Lung (tissue), 11 donors: ENCODE measurements at regions not wholly inside any gene's neighbourhood (a gene's known extent, or its start where the extent isn't known, plus 50 kb on each side); places are given as distances from the start of the nearest gene placed in this dataset.

ENCODE experiments used
- ATAC-seq: fragments of 200-7000 bp; cut with Tn5 transposase; one replicate; pipeline ENCODE4 v1.9.1; 2020; ENCODE audit warnings: moderate number of reproducible peaks; ENCODE audit not compliant: insufficient read depth, low FRiP score
- DNase-seq, 3 donors: peaks; one replicate each; pipeline ENCODE4 v3.0.0-alpha.2; 2013 to 2017
- H3K27ac ChIP-seq, 2 donors: one replicate each; pipeline ENCODE4 v1.5.1; 2013; ENCODE audit warnings: mild to moderate bottlenecking in 2 of 2, moderate library complexity in 2 of 2, control low read depth in 1 of 2, inconsistent platforms in 1 of 2, low read depth in 1 of 2, low read length in 1 of 2
- H3K27me3 ChIP-seq, 3 donors: one replicate each; pipeline ENCODE4 v1.5.1; 2013; ENCODE audit warnings: low read length in 2 of 3; ENCODE audit not compliant: control insufficient read depth in 3 of 3, insufficient read depth in 3 of 3
- H3K36me3 ChIP-seq, 4 donors: one replicate each; pipeline ENCODE4 v1.5.1; 2013; ENCODE audit warnings: low read length in 4 of 4, mild to moderate bottlenecking in 1 of 4, moderate library complexity in 1 of 4; ENCODE audit not compliant: control insufficient read depth in 4 of 4, insufficient read depth in 4 of 4
- H3K4me1 ChIP-seq, 5 donors: one replicate each; pipeline ENCODE4 v1.5.1; 2013; ENCODE audit warnings: low read length in 5 of 5, mild to moderate bottlenecking in 2 of 5, moderate library complexity in 1 of 5; ENCODE audit not compliant: control insufficient read depth in 5 of 5, insufficient read depth in 5 of 5
- H3K4me3 ChIP-seq: one replicate; pipeline ENCODE4 v1.5.1; 2013; ENCODE audit warnings: mild to moderate bottlenecking, control low read depth, moderate library complexity
- H3K9ac ChIP-seq, 2 donors: one replicate each; pipeline ENCODE4 v1.5.1; 2013; ENCODE audit warnings: low read length in 2 of 2, control low read depth in 1 of 2; ENCODE audit not compliant: insufficient read depth in 1 of 2
- H3K9me3 ChIP-seq, 4 donors: one replicate each; pipeline ENCODE4 v1.5.1; 2013; ENCODE audit warnings: low read length in 3 of 4, mild to moderate bottlenecking in 1 of 4, moderate library complexity in 1 of 4; ENCODE audit not compliant: control insufficient read depth in 4 of 4, insufficient read depth in 3 of 4
- CTCF ChIP-seq: IDR thresholded peaks from 2 replicates; pipeline ENCODE4 v1.5.1; 2012; ENCODE audit warnings: mild to moderate bottlenecking; ENCODE audit errors: control extremely low read depth, extremely low read depth
- WGBS, 2 donors: extraction: QIAGEN DNeasy Blood & Tissue Kit; methylation state at CpG; one replicate each; pipeline ENCODE4 v1.1.7; 2013; 5-methylcytosine and 5-hydroxymethylcytosine counted together
- donor health status: control.
- donor health status: control.
- donor health status: Bipolar disorder and iron deficiency.
- donor health status: healthy.
- donor health status: DM: yes; HTN: yes; CAD: no.

GRCh38 chr11:134584706-134585445, 172.8 kb upstream of the B3GAT1 start:
- ATAC-seq, result no peak
- H3K27ac ChIP-seq, result no peak overlapping the region

GRCh38 chr11:134584001-134584561, 172.0 kb upstream of the B3GAT1 start:
- 72 to 79% methylated on average over 15 of the region's 15 CpGs for WGBS, 2 donors
- Histone ChIP-seq H3K4me3 (no peak overlapping the region), H3K4me1 (peaks cover 0 to 5% (median 0%) of the 10 kb centered on the region in 5 donors), H3K27ac (no peak overlapping the region), H3K36me3 (no peaks in the 10 kb centered on the region), H3K9ac (no peak overlapping the region), H3K27me3 (no peaks in the 10 kb centered on the region), H3K9me3 (peaks cover 0 to 5% (median 0%) of the 10 kb centered on the region in 4 donors)
- peak; percentile 15 for ATAC-seq
- no peak for TF ChIP-seq CTCF
- DNase-seq, result no peak

More at GRCh38 chr11:134584706-134585445, 172.8 kb upstream of the B3GAT1 start:
- Histone ChIP-seq H3K4me1 (peaks cover 0 to 5% (median 0%) of the 10 kb centered on the region in 5 donors), H3K36me3 (no peaks in the 10 kb centered on the region), H3K9me3 (peaks cover 0 to 5% (median 0%) of the 10 kb centered on the region in 4 donors), H3K4me3 (no peak overlapping the region), H3K9ac (no peak overlapping the region), H3K27me3 (no peaks in the 10 kb centered on the region)
- no peak for TF ChIP-seq CTCF
- WGBS, 2 donors, result 53 to 65% methylated on average over 14 of the region's 14 CpGs
- peak in 1 of 3 donors; percentile 12 for DNase-seq

GRCh38 chr11:134583397-134583990, 171.5 kb upstream of the B3GAT1 start:
- Histone ChIP-seq H3K9ac (no peak overlapping the region), H3K9me3 (peaks cover 0 to 5% (median 0%) of the 10 kb centered on the region in 4 donors), H3K36me3 (no peaks in the 10 kb centered on the region), H3K27ac (no peak overlapping the region), H3K27me3 (no peaks in the 10 kb centered on the region), H3K4me3 (no peak overlapping the region), H3K4me1 (peaks cover 0 to 5% (median 0%) of the 10 kb centered on the region in 5 donors)
- DNase-seq, result no peak
- ATAC-seq, result no peak
- 27 to 36% methylated on average over 6 of the region's 6 CpGs for WGBS, 2 donors
- TF ChIP-seq CTCF, result no peak
